Osteocyte (in vitro differentiated cells): ENCODE measurements at regions not wholly inside any gene's neighbourhood (a gene's known extent, or its start where the extent isn't known, plus 50 kb on each side); places are given as distances from the start of the nearest gene placed in this dataset.
A peak's percentile ranks its signal among the peaks of the same experiment; 100 is the strongest.

Source experiments
- DNase-seq: peaks from one replicate; pipeline ENCODE4 v3.0.0; 2021; ENCODE audit warnings: mixed read lengths; ENCODE audit not compliant: unreplicated experiment; ENCODE audit errors: extremely low spot score
- H3K27ac Mint-ChIP-seq: one replicate; pipeline ENCODE4 v1.8.0; 2021; ENCODE audit warnings: mild to moderate bottlenecking, mixed read lengths; ENCODE audit not compliant: unreplicated experiment
- H3K27me3 Mint-ChIP-seq: one replicate; pipeline ENCODE4 v1.8.0; 2021; ENCODE audit warnings: mixed read lengths; ENCODE audit not compliant: unreplicated experiment
- H3K36me3 Mint-ChIP-seq: one replicate; pipeline ENCODE4 v1.8.0; 2021; ENCODE audit warnings: mixed read lengths; ENCODE audit not compliant: unreplicated experiment
- H3K4me1 Mint-ChIP-seq: one replicate; pipeline ENCODE4 v1.8.0; 2021; ENCODE audit warnings: mixed read lengths; ENCODE audit not compliant: unreplicated experiment
- H3K4me3 Mint-ChIP-seq: one replicate; pipeline ENCODE4 v1.8.0; 2021; ENCODE audit warnings: mild to moderate bottlenecking, moderate library complexity, mixed read lengths; ENCODE audit not compliant: unreplicated experiment
- H3K9me3 Mint-ChIP-seq: one replicate; pipeline ENCODE4 v1.8.0; 2021; ENCODE audit warnings: mixed read lengths; ENCODE audit not compliant: unreplicated experiment
- CTCF ChIP-seq: fragments of 200-600 bp; sonication (generic); IDR thresholded peaks from 2 replicates; pipeline ENCODE4 v1.5.0; 2021; ENCODE audit warnings: antibody characterized with exemption, mild to moderate bottlenecking, moderate library complexity

GRCh38 chr18:56146565-56146964 is 491.8 kb downstream of the TXNL1 start:
- no peak for DNase-seq
- Mint-ChIP-seq H3K4me3 (no peak overlapping the region), H3K4me1 (peaks cover 6% of the 10 kb centered on the region), H3K27ac (no peak overlapping the region), H3K36me3 (no peaks in the 10 kb centered on the region), H3K27me3 (no peaks in the 10 kb centered on the region), H3K9me3 (peaks cover 12% of the 10 kb centered on the region)
- TF ChIP-seq CTCF: no peak

GRCh38 chr18:56142001-56142400 is 496.4 kb downstream of the TXNL1 start:
- no peak overlapping the region for H3K27ac Mint-ChIP-seq
- H3K4me3 Mint-ChIP-seq: no peak overlapping the region
- no peaks in the 10 kb centered on the region for H3K36me3 Mint-ChIP-seq
- no peaks in the 10 kb centered on the region for H3K27me3 Mint-ChIP-seq
- no peak for TF ChIP-seq CTCF
- no peak for DNase-seq
- no peaks in the 10 kb centered on the region for H3K9me3 Mint-ChIP-seq
- peaks cover 14% of the 10 kb centered on the region for H3K4me1 Mint-ChIP-seq

DNA sequence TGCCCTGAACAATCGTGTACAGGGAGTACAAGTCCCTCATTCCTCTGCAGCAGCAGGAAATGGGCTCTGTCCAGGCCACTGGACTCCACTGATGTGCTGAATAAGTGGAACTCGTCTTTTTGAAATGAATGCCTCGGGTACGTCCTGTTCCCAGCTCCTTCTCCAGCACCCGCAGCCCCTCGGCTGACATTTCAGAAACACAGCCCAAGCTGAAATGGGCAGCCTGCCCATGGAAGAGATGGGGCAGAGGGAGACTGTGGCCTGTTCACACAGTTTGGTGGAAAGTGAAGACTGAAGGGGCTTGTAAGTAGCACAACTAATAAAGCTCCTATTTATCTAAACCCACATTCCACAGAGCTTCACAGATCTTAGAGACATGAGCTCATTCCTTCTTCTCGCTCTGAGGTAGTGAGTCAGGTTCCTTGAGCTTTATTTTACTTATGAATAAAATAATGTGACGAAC is 498.6 kb downstream of the TXNL1 start:
- Mint-ChIP-seq H3K9me3 (no peaks in the 10 kb centered on the region), H3K36me3 (no peaks in the 10 kb centered on the region), H3K27me3 (no peaks in the 10 kb centered on the region), H3K4me3 (no peak overlapping the region), H3K4me1 (peaks cover 8% of the 10 kb centered on the region), H3K27ac (peak overlapping the region; percentile 38)
- TF ChIP-seq CTCF: no peak
- DNase-seq: no peak

DNA sequence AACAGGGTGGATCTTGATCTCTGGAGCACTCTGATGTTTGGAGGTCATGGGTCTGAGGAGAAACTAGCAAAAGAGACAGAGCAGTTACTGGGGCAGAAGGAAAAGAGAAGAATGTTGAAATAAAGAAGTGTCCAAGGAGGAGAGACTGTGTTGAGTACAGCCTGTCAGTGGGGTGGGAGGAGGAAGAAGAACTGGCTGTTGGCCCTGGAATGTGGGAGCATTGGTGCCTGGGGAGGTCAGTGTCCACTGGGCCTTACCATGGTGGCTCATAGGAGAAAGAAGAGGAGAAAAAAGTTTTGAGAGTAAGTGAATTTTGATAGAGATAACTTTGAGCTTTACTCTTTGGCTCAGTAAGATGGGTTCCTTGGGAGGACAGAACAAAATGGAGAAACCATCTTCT is 499.0 kb downstream of the TXNL1 start:
- H3K27ac Mint-ChIP-seq: no peak overlapping the region
- no peak overlapping the region for H3K4me3 Mint-ChIP-seq
- TF ChIP-seq CTCF: no peak
- peaks cover 8% of the 10 kb centered on the region for H3K4me1 Mint-ChIP-seq
- no peaks in the 10 kb centered on the region for H3K36me3 Mint-ChIP-seq
- no peak for DNase-seq
- H3K9me3 Mint-ChIP-seq: no peaks in the 10 kb centered on the region
- no peaks in the 10 kb centered on the region for H3K27me3 Mint-ChIP-seq

GRCh38 chr18:56136105-56136504 is 502.3 kb downstream of the TXNL1 start:
- no peak for TF ChIP-seq CTCF
- Mint-ChIP-seq H3K9me3 (no peaks in the 10 kb centered on the region), H3K4me1 (peaks cover 8% of the 10 kb centered on the region), H3K27me3 (no peaks in the 10 kb centered on the region), H3K4me3 (no peak overlapping the region), H3K27ac (no peak overlapping the region), H3K36me3 (no peaks in the 10 kb centered on the region)
- DNase-seq: no peak
